ENCODE measurements at regions not wholly inside any gene's neighbourhood (a gene's known extent, or its start where the extent isn't known, plus 50 kb on each side); places are given as distances from the start of the nearest gene placed in this dataset.

- Mint-ChIP-seq H3K4me1 (no peaks in the 10 kb centered on the region), H3K36me3 (no peaks in the 10 kb centered on the region), H3K4me3 (no peak overlapping the region), H3K27me3 (ENCODE audit: low read depth) (peaks cover 53% of the 10 kb centered on the region), H3K9me3 (no peaks in the 10 kb centered on the region), H3K27ac (no peak overlapping the region)
- no peak for TF ChIP-seq PREB (CRISPR knock-in tag; IDR thresholded peaks at IDR 0.05; ENCODE audit: borderline replicate concordance)
- ChIA-PET POLR2A (no interaction called here), CTCF (no interaction called here)
- no peak for ATAC-seq
- no peak for DNase-seq (ENCODE audit: low spot score)
Observed at GRCh38 chr11:27558401-27558800, 51.8 kb upstream of the LIN7C start.

GRCh38 chr11:27557226-27557625, 50.7 kb upstream of the LIN7C start:
- Mint-ChIP-seq H3K4me3 (no peak overlapping the region), H3K36me3 (no peaks in the 10 kb centered on the region), H3K4me1 (no peaks in the 10 kb centered on the region), H3K27ac (no peak overlapping the region), H3K27me3 (ENCODE audit: low read depth) (peaks cover 41% of the 10 kb centered on the region), H3K9me3 (no peaks in the 10 kb centered on the region)
- no peak for TF ChIP-seq MXD4 (CRISPR knock-in tag; IDR thresholded peaks at IDR 0.05; ENCODE audit: borderline replicate concordance)
- no peak for TF ChIP-seq PRRX2 (CRISPR knock-in tag; IDR thresholded peaks at IDR 0.05)
- TF ChIP-seq ZBTB21 (CRISPR knock-in tag; IDR thresholded peaks at IDR 0.05; ENCODE audit: borderline replicate concordance) = no peak
- no peak for TF ChIP-seq TCF7 (CRISPR knock-in tag; IDR thresholded peaks at IDR 0.05; ENCODE audit: low read depth)
- TF ChIP-seq FOXK1 (CRISPR knock-in tag; IDR thresholded peaks at IDR 0.05) = no peak
- no peak for TF ChIP-seq HMGA2 (CRISPR knock-in tag; IDR thresholded peaks at IDR 0.05)
- no peak for TF ChIP-seq USF2 (CRISPR knock-in tag; IDR thresholded peaks at IDR 0.05)
- no peak for TF ChIP-seq JUN (CRISPR knock-in tag; IDR thresholded peaks at IDR 0.05)
- no peak for TF ChIP-seq GABPB1 (CRISPR knock-in tag; IDR thresholded peaks at IDR 0.05)
- no peak for TF ChIP-seq CREB1 (CRISPR knock-in tag; IDR thresholded peaks at IDR 0.05)
- TF ChIP-seq ATF2 (CRISPR knock-in tag; IDR thresholded peaks at IDR 0.05; ENCODE audit: borderline replicate concordance, low read depth) = no peak
- TF ChIP-seq HMGXB4 (CRISPR knock-in tag; IDR thresholded peaks at IDR 0.05) = no peak
- TF ChIP-seq CTCF (IDR thresholded peaks at IDR 0.05) = no peak
- TF ChIP-seq ZNF281 (CRISPR knock-in tag; IDR thresholded peaks at IDR 0.05) = no peak
- TF ChIP-seq GRHL2 (CRISPR knock-in tag; IDR thresholded peaks at IDR 0.05; ENCODE audit: insufficient replicate concordance, severe bottlenecking) = no peak
- TF ChIP-seq ESRRA (CRISPR knock-in tag; IDR thresholded peaks at IDR 0.05; ENCODE audit: borderline replicate concordance) = no peak
- no peak for TF ChIP-seq E2F1 (CRISPR knock-in tag; IDR thresholded peaks at IDR 0.05)
- TF ChIP-seq NFYB (CRISPR knock-in tag; conservative IDR thresholded peaks at IDR 0.05; ENCODE audit: low read depth) = no peak
- ATAC-seq (no peak), DNase-seq (ENCODE audit: low spot score) (no peak)
- CTCF ChIA-PET = no interaction called here
- POLR2A ChIA-PET = no interaction called here
